Testis (tissue), 2 donors: ENCODE measurements at regions not wholly inside any gene's neighbourhood (a gene's known extent, or its start where the extent isn't known, plus 50 kb on each side); places are given as distances from the start of the nearest gene placed in this dataset.

Source experiments
- CTCF ChIP-seq, 3 experiments: fragments of 450-650 bp in 2 of 3; fragments of 200-600 bp in 1 of 3; sonication (generic) in 1 of 3; IDR thresholded peaks; one replicate each; pipeline ENCODE4 v1.5.1; 2016 to 2019; ENCODE audit warnings: antibody characterized with exemption in 3 of 3, mild to moderate bottlenecking in 2 of 3, moderate library complexity in 1 of 3
- POLR2A ChIP-seq: fragments of 450-650 bp; IDR thresholded peaks from one replicate; pipeline ENCODE4 v1.6.1; 2017; ENCODE audit warnings: antibody characterized with exemption, mild to moderate bottlenecking, moderate library complexity

DNA sequence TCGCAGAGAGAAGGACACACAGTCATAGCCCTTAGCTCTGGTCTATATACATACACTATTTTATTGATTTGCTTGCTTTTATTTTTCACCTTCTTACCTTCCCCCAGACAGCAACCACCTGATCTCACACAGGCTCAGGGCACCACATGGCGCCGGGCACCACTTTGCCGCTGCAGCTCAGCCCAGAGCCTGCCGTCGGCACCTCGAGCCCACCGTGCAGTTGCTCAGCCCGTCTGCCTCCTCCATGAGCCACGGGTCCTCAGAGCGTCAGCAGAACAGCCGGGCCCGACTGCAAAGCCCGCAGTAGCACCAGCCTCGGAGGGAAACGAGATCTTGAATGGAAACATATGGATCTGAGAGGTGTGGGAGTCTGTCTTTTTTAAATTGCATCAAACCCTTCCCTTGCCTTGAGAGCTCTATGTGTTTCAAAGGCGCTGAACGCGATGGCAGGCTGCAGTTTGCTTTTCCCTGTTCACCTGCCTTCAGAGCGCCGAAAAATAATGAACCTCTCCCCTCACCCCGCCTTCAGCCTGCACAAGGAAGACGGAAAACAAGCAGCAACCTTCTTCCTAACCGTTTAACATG lies 505.4 kb downstream of the MN1 start:
- TF ChIP-seq POLR2A (no peak), CTCF (IDR thresholded peaks at IDR 0.05) (no peak)
